Activated CD8-positive, alpha-beta T cell treated with anti-CD3 and anti-CD28 coated beads, Interleukin-2, amount 10 ng/mL, durations not matched to agents 7 days and 5 days (primary cell): ENCODE measurements at regions not wholly inside any gene's neighbourhood (a gene's known extent, or its start where the extent isn't known, plus 50 kb on each side); places are given as distances from the start of the nearest gene placed in this dataset.
"Not testable (repeated sequence)": the region's sequence is repeated elsewhere in the genome, so short reads cannot be mapped to it uniquely, and the experiment has no call there.

Source experiments
- ATAC-seq: fragments of 150-1000 bp; cut with Tn5 transposase; one replicate; pipeline ENCODE4 v1.10.0; 2021; ENCODE audit warnings: moderate library complexity
- CTCF ChIA-PET: fragments of 350-600 bp; sonication (Branson Sonifier 250); formaldehyde crosslinking; loops from one replicate; lab custom pipeline; 2021; ENCODE audit warnings: antibody characterized with exemption; lab: Charles Lee
- POLR2A ChIA-PET: fragments of 350-600 bp; sonication (Branson Sonifier 250); formaldehyde crosslinking; loops from one replicate; lab custom pipeline; 2021; ENCODE audit warnings: antibody characterized with exemption; lab: Charles Lee
- DNase-seq: peaks from one replicate; pipeline ENCODE4 v3.0.0-alpha.2; 2020
- H3K27ac Mint-ChIP-seq: one replicate; pipeline ENCODE4 v1.8.0; 2021; ENCODE audit warnings: mild to moderate bottlenecking, mixed read lengths
- H3K27me3 Mint-ChIP-seq: one replicate; pipeline ENCODE4 v1.8.0; 2021; ENCODE audit warnings: low read depth, mixed read lengths
- H3K36me3 Mint-ChIP-seq: one replicate; pipeline ENCODE4 v1.8.0; 2021; ENCODE audit warnings: low read depth, mixed read lengths
- H3K4me1 Mint-ChIP-seq: one replicate; pipeline ENCODE4 v1.8.0; 2021; ENCODE audit warnings: low read depth, mixed read lengths
- H3K4me3 Mint-ChIP-seq: one replicate; pipeline ENCODE4 v1.8.0; 2021; ENCODE audit warnings: mild to moderate bottlenecking, mixed read lengths
- H3K9me3 Mint-ChIP-seq: one replicate; pipeline ENCODE4 v1.8.0; 2022; ENCODE audit warnings: mixed read lengths; ENCODE audit not compliant: insufficient read depth

DNA sequence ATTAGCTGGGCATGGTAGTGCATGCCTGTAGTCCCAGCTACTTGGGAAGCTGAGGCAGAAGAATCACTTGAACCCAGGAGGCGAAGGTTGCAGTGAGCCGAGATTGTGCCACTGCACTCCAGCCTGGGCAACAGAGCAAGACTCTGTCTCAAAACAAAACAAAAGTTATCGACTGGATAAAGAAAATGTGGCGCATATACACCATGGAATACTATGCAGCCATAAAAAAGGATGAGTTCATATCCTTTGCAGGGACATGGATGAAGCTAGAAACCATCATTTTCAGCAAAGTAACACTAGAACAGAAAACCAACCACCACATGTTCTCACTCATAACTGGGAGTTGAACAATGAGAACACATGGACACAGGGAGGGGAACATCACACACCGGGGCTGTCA is 50.3 kb upstream of the USP9X start:
- DNase-seq, H3K4me3 Mint-ChIP-seq, H3K9me3 Mint-ChIP-seq, H3K36me3 Mint-ChIP-seq, ATAC-seq, CTCF ChIA-PET, H3K27me3 Mint-ChIP-seq, H3K4me1 Mint-ChIP-seq, H3K27ac Mint-ChIP-seq, POLR2A ChIA-PET: not testable (repeated sequence)
